Stimulated activated CD8-positive, alpha-beta memory T cell treated with anti-CD3 and anti-CD28 coated beads, Interleukin-7, amount 100 ng/mL, for 48 hours (primary cell): ENCODE measurements at regions not wholly inside any gene's neighbourhood (a gene's known extent, or its start where the extent isn't known, plus 50 kb on each side); places are given as distances from the start of the nearest gene placed in this dataset.
"Not testable (repeated sequence)": the region's sequence is repeated elsewhere in the genome, so short reads cannot be mapped to it uniquely, and the experiment has no call there.

Source experiments
- DNase-seq, 2 donors: peaks; one replicate each; pipeline ENCODE4 v3.0.0-alpha.2; 2020; ENCODE audit warnings: low read depth in 1 of 2; ENCODE audit errors: extremely low read depth in 1 of 2

DNA sequence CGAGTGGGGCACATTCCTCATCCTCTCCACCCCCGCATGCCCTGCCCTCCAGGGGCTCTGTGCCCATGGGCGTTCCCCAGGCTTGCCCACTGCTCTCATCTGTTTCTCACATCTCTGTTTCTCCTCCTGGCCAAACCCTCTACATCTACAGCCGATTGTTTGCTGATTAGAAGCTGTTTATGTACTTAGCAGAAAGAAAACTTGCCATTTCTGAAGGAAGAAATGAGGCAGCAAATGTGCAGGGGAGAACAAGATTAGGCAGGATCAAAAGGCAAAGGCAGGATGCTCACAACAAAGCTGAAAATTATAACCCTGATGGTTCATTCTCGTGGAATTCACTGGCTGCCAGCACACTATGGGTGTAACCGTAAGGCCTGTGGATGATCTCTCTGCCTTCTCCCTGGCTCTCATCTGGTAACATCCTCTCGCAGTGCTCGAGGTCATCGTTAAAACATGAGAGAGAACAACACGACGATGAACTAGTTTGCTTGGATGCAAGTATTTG, 111.6 kb upstream of the KLF14 start:
- no peak for DNase-seq

- no peak for DNase-seq
These were observed 115.6 kb upstream of the KLF14 start for GRCh38 chr7:130849604-130850003.

DNA sequence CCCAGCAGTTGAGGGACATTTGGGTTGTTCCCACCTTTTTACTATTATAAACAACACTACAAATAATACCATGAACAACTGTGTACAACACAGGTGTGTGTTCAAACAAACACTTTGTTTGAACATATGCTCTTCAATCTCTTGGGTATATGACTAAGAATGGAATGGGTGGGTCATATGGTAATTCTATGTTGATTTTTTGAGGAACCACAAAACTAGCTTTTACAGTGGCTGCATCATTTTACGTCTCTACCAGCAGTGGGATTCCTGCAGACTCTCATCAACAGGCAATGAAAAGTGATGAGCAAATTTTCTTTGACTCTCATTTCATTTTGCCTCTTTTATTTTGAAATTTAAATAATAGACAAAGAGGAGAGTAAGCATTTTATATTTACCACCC, 116.9 kb upstream of the KLF14 start:
- DNase-seq = no peak

DNA sequence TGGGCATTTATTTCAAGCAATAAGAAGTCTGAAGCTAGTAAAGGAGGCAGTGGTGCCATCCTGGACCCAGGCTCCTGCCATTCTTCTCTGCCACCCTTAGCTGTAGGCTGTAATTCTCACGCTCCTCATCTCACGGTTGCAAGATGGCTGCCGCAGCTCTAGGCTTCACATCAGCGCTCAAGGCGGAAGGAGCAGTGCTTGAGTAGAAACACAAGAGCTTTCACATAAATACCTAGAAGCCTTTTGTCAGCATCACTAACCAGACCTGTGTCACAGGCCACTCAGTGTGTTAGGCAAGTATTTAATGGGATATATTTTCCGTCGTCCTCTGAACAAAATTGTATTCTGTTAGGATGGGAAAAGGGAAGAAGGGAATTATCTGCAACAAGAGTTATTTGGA, 118.9 kb upstream of the KLF14 start:
- DNase-seq = no peak

DNA sequence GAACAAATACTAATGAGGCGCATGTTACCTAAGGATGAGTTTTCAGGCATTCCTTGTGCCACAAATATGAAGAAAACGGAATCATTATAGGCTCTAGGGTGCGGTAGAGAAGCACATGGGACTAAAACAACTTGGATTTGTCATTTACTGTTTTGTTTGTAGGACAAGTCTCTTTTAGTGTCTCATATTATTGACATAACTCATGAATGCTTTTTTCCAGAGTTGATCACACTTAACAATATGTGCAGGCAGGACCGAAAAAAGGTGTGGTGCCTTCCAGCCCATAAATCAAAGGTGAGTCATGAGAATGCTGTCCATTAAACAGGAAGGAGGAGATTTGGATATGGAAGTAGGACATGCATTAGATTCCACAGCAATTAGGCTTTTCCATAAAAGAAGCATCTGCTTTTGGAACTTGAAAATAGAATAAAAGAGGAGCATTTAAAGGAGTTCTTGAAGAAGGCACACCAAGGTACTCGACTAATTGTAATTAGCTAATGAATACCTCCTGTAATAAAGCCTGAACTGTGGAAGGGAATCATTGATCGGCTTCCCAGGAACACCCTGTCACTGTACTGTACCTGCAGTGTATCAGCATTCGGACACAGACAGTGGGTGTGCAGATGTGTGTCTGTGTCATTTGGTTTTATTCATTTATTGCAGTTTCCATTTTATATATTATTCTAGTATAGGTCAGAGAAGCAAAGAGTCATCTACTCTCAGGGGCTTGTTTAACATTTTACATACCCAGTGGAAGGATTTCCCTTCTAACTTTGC, 119.7 kb upstream of the KLF14 start:
- DNase-seq = no peak

DNA sequence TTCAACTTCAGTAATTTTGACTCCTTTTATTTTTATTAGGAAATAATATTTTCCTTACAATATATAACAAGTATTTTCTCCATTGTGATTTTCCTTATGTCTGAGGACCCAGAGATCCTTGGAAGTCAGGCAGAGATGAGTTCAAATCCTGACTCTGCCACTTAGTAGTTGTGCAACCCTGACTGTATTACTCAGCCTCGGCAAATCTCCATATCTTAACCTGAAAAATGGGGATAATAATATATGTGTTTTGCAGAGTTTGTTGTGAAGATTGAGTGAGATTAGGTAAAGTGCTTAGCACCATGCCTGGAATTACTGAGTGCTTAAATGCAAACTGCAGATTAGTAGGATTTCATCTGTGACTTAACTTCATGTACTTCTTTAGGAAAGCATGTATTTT, 120.5 kb upstream of the KLF14 start:
- no peak for DNase-seq

DNA sequence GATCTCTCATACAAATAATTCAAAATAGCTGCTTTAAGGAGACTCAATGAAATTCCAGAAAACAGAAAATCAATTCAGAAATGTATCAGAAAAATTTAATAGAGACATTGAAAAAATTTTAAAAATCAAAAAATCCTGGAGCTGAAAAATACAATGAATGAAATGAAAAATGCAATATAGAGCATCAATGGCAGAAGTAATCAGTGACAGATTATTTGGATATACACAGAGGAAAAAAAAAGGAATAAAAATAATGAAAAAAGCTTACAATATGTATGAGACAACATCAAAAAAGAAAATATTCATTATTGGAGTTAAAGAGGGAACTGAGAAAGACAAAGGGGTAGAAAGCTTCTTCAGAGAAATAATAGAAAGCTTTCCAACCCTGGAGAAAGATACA, 122.9 kb upstream of the KLF14 start:
- no peak for DNase-seq

DNA sequence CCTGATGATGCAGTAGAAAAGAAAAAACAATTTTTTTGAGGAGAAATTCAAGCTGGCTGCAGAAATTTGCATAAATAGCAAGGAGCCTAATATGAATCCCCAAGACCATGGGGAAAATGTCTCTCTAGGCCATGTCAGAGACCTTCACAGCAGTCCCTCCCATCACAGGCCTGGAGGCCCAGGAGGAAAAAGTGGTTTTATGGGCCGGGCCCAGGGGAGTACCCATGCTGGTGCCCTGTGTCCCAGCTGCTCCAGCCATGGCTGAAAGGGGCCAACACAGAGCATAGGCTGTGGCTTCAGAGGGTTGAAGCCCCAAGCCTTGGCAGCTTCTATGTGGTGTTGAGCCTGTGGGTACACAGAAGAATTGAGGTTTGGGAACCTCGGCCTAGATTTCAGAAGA, 126.8 kb upstream of the KLF14 start:
- not testable (repeated sequence) for DNase-seq

DNA sequence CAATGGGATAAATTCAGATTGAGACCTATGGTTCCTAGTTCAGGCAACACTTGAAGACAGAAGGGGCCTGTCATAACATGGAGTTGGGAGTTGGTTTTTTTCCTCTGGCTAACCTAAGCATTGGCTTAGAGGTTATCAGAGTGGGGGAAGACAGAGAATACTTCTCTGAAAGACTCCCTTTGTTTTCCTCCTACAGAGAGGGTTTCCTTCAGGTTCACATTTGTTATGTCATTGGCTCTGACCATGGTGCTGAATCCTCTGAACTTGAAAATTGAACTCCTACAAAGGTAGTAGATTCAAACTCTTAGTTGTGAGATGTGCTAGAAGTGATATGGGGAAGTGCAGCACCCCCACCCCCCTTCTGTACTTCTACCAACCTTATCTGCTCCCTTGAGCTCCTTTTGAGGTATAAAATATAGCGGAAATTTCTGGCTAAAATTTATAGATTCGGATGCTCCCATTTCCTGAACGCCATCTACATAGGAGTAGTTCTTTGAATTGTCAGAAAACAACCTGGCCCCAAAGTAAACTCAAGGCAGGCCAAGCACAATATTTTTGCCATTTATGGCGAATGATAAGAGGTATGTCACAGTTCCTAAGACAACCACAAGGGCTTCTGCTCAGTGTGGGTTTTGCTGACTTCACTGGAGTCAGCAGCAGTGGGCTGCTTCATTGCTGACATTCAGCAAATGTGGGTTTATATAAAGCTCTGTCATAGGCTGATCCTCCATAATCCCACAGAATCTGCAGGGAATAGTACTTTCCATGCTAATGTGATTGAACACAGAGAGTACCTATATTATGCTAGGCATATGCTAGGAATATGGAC, 131.6 kb upstream of the KLF14 start:
- DNase-seq = no peak

- no peak for DNase-seq
These were observed 133.0 kb upstream of the KLF14 start for GRCh38 chr7:130867039-130867438.

DNA sequence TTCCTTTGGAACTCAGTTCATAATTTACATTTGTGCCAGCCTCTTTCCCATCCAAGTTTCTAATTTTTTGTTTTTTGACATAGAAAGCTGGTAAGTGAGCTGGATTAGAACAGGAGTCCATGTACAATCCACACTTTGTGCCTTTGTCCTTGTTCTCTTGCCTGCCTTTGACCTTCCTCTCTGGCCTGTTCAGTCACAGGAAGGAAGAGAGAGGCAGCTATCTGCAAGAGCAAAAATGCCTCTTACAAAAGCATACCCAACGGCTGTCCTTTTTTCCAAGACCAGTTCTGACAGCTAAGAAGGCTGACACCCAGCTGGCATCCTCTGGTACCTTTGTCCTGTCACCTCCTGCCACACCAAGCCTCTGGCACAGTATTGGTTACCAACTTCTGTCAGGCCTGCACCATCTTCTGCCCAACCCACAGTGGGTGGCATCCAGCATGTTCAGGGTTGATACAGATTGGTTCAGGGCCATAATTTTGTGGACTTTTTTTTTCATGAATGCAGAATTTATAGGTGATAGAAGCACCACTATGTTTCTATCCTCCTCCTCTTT, 133.7 kb upstream of the KLF14 start:
- no peak for DNase-seq

GRCh38 chr7:130868139-130868538, 134.1 kb upstream of the KLF14 start:
- DNase-seq = no peak

DNA sequence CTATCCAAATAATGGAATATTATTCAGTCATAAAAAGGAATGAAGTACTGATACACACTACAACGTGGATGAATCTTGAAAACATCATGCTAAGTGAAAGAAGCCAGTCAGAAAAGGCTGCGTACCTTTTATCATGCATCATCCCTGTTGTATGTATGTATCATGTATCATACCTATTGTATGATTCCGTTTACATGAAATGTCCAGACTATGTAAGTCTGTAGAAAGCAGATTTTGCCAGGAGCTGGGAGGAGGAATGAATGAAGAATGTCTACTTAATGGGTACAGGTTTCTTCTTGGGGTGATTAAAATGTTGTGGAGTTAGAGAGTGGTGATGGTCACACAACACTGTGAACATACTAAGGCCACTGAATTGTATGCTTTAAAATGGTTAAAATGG, 135.9 kb upstream of the KLF14 start:
- DNase-seq = no peak

DNA sequence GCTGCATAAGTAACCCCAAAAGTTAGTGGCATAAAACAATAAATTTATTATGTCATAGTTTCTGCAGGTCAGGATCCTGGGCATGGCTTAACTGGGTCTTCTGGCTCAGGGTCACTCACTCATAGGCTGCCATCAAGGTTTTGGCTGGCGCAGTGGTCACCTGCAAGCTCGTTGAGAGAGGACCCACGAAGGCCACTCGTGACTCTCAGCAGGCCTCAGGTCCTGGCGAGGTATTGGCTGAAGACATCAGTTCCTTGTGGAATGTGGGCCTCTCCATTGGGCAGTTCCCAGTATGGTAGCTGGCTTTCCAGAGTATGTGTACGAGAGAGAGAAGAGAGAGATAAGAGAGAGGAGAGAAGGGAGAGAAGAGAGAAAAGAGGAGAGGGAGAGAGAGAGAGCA, 138.3 kb upstream of the KLF14 start:
- no peak for DNase-seq

- no peak for DNase-seq
These were observed 138.9 kb upstream of the KLF14 start for GRCh38 chr7:130872756-130873448.

GRCh38 chr7:130874071-130874915, 140.3 kb upstream of the KLF14 start:
- DNase-seq = no peak

GRCh38 chr7:130875265-130875741, 141.3 kb upstream of the KLF14 start:
- DNase-seq = no peak

- DNase-seq = no peak
These were observed 141.9 kb upstream of the KLF14 start for GRCh38 chr7:130875901-130876300.

- no peak for DNase-seq
These were observed 143.4 kb upstream of the KLF14 start for GRCh38 chr7:130877236-130877990.

DNA sequence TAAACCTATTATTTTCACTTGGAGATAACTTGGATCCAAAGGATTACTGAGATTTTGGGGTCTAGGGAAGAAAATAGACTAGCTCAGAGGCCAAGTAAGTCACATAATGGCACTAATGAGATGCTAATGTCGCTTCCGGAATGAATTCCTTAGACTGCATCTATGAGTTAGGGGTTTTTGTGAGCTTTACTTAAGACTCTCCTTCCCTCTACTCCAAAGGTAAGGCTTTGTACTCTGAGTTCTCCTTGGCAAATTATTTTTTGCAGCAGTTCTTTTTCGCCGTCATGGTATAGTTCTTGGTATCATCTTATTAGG, 143.9 kb upstream of the KLF14 start:
- DNase-seq = no peak
